C4-2B (cell line): ENCODE measurements at regions not wholly inside any gene's neighbourhood (a gene's known extent, or its start where the extent isn't known, plus 50 kb on each side); places are given as distances from the start of the nearest gene placed in this dataset.

Experiments used
- CTCF ChIP-seq: fragments of 450-650 bp; conservative IDR thresholded peaks from 2 replicates; pipeline ENCODE4 v1.5.1; 2017; ENCODE audit warnings: mild to moderate bottlenecking
- ZFX ChIP-seq: fragments of 450-650 bp; IDR thresholded peaks from 2 replicates; pipeline ENCODE4 v1.6.1; 2017

GRCh38 chr1:234987415-234988154, 141.1 kb downstream of the TOMM20 start:
- TF ChIP-seq CTCF (no peak), ZFX (peak; percentile 52)
